Spleen (tissue), 11 donors: ENCODE measurements at regions not wholly inside any gene's neighbourhood (a gene's known extent, or its start where the extent isn't known, plus 50 kb on each side); places are given as distances from the start of the nearest gene placed in this dataset.

ENCODE experiments used
- DNase-seq: peaks from one replicate; pipeline ENCODE4 v3.0.0-alpha.2; 2020
- H3K27ac ChIP-seq, 8 donors: fragments of 200-600 bp; sonication (generic) in 7 of 8; 1 replicate in 4 of 8; 2 replicates in 4 of 8; pipeline versions ENCODE4 v1.5.0 to v1.8.0; 2016 to 2021; ENCODE audit warnings: inconsistent platforms in 4 of 8, mild to moderate bottlenecking in 4 of 8, moderate library complexity in 1 of 8
- H3K27me3 ChIP-seq, 7 donors: fragments of 200-600 bp; sonication (generic) in 6 of 7; replicated peaks in 1 of 7; 1 replicate in 4 of 7; 2 replicates in 3 of 7; pipeline versions ENCODE4 v1.5.0 to v1.8.0; 2016 to 2021; ENCODE audit warnings: inconsistent platforms in 3 of 7, mild to moderate bottlenecking in 1 of 7
- H3K36me3 ChIP-seq, 6 donors: fragments of 200-600 bp; sonication (generic) in 5 of 6; 1 replicate in 4 of 6; 2 replicates in 2 of 6; pipeline versions ENCODE4 v1.5.0 to v1.8.0; 2016 to 2021; ENCODE audit warnings: inconsistent platforms in 2 of 6
- H3K4me1 ChIP-seq, 6 donors: fragments of 200-600 bp; sonication (generic) in 5 of 6; 1 replicate in 3 of 6; 2 replicates in 3 of 6; pipeline versions ENCODE4 v1.5.0 to v1.8.0; 2016 to 2021; ENCODE audit warnings: inconsistent platforms in 3 of 6
- H3K4me3 ChIP-seq, 8 donors: fragments of 200-600 bp; sonication (generic) in 7 of 8; 1 replicate in 4 of 8; 2 replicates in 4 of 8; pipeline versions ENCODE4 v1.5.0 to v1.8.0; 2016 to 2021; ENCODE audit warnings: inconsistent platforms in 4 of 8, mild to moderate bottlenecking in 4 of 8, moderate library complexity in 2 of 8
- H3K9me3 ChIP-seq, 8 donors: fragments of 200-600 bp; sonication (generic) in 7 of 8; 1 replicate in 4 of 8; 2 replicates in 4 of 8; pipeline versions ENCODE4 v1.5.0 to v1.8.0; 2016 to 2021; ENCODE audit warnings: inconsistent platforms in 4 of 8
- POLR2A ChIP-seq, 3 donors: fragments of 450-650 bp; IDR thresholded peaks; one replicate each; pipeline ENCODE4 v1.5.1; 2017; ENCODE audit warnings: antibody characterized with exemption in 3 of 3, mild to moderate bottlenecking in 1 of 3
- POLR2AphosphoS5 ChIP-seq, 3 donors: sonication (generic); formaldehyde crosslinking; IDR thresholded peaks; one replicate each; pipeline ENCODE4 v1.5.1; 2017; ENCODE audit warnings: antibody characterized with exemption in 3 of 3
- WGBS, 5 donors: extraction: QIAGEN DNeasy Blood & Tissue Kit in 3 of 5; methylation state at CpG; one replicate each; pipeline versions ENCODE4 v1.1.5 to v1.1.7; 2013 to 2018; 5-methylcytosine and 5-hydroxymethylcytosine counted together
- intact Hi-C: fragments of 100-400 bp; cut with DNase I; formaldehyde crosslinking; loops from one replicate; pipeline ENCODE4 v1.15.0; 2023; ENCODE audit warnings: low total_unique reads
- TF ChIP-seq, protein P1 (sequence below), 11 experiments: fragments of 200-600 bp in 7 of 11; fragments of 450-650 bp in 4 of 11; sonication (generic) in 4 of 11; IDR thresholded peaks in 8 of 11; conservative IDR thresholded peaks in 3 of 11; 1 replicate in 7 of 11; 2 replicates in 4 of 11; pipeline versions ENCODE4 v1.4.0 to v1.8.0; 2016 to 2021; ENCODE audit warnings: antibody characterized with exemption in 11 of 11, inconsistent platforms in 4 of 11, mild to moderate bottlenecking in 1 of 11
- donor health status: healthy with polysubstance abuse.
- donor health status: DM: no; HTN: no; CAD: no; lungs with moderate emphysema.
- donor health status: DM: no; HTN: no; CAD: no.
- donor health status: Bipolar disorder and iron deficiency.
- donor health status: healthy.
- donor health status: DM: no; HTN: no; CAD: no.
- donor health status: DM: yes; HTN: yes; CAD: no.

DNA sequence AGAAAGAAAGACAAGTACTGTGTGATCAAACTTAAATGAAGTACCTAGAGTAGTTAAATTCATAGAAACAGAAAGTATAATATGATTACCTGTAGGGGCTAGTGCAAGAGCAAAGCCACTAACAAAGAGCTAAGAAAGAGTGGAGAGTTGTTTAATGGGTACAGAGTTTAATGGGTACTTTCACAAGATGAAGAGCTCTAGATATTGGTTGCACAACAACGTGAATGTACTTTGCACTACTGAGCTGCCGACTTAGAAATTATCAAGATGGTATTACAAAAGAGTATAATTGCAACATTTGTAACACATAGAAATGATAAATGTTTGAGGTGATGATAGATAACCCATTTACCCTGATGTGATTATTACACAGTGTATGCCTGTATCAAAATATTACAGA is 140.3 kb upstream of the GPC6 start:
- DNase-seq = no peak
- intact Hi-C loops = no loop called here
- H3K4me3 ChIP-seq = no peak overlapping the region
- no peaks in the 10 kb centered on the region for H3K27me3 ChIP-seq
- 77 to 94% (median 90%) methylated on average over 2 of the region's 2 CpGs for WGBS, 5 donors
- no peak overlapping the region for H3K27ac ChIP-seq
- H3K9me3 ChIP-seq = peaks cover 0 to 12% (median 0%) of the 10 kb centered on the region in 8 donors
- no peaks in the 10 kb centered on the region for H3K4me1 ChIP-seq
- H3K36me3 ChIP-seq = no peaks in the 10 kb centered on the region
- TF ChIP-seq, protein P1, sequence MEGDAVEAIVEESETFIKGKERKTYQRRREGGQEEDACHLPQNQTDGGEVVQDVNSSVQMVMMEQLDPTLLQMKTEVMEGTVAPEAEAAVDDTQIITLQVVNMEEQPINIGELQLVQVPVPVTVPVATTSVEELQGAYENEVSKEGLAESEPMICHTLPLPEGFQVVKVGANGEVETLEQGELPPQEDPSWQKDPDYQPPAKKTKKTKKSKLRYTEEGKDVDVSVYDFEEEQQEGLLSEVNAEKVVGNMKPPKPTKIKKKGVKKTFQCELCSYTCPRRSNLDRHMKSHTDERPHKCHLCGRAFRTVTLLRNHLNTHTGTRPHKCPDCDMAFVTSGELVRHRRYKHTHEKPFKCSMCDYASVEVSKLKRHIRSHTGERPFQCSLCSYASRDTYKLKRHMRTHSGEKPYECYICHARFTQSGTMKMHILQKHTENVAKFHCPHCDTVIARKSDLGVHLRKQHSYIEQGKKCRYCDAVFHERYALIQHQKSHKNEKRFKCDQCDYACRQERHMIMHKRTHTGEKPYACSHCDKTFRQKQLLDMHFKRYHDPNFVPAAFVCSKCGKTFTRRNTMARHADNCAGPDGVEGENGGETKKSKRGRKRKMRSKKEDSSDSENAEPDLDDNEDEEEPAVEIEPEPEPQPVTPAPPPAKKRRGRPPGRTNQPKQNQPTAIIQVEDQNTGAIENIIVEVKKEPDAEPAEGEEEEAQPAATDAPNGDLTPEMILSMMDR (IDR thresholded peaks at IDR 0.05 in 8 of 11, conservative IDR thresholded peaks at IDR 0.05 in 3 of 11) = no peak
- no peak for TF ChIP-seq POLR2A (IDR thresholded peaks at IDR 0.05)
- no peak for TF ChIP-seq POLR2AphosphoS5 (IDR thresholded peaks at IDR 0.05)

- Histone ChIP-seq H3K27ac (no peak overlapping the region), H3K27me3 (no peaks in the 10 kb centered on the region), H3K36me3 (no peaks in the 10 kb centered on the region), H3K4me1 (no peaks in the 10 kb centered on the region), H3K4me3 (no peak overlapping the region), H3K9me3 (peaks cover 0 to 16% (median 0%) of the 10 kb centered on the region in 8 donors)
- DNase-seq = no peak
- intact Hi-C loops = loop anchor here (10.0 kb wide), 1 partner anchor 154 kb away; no protein-coding TSS in a partner anchor
- WGBS, 5 donors = 87 to 93% (median 90%) methylated on average over 6 of the region's 6 CpGs
- TF ChIP-seq POLR2AphosphoS5 (IDR thresholded peaks at IDR 0.05) (no peak), POLR2A (IDR thresholded peaks at IDR 0.05) (no peak)
- TF ChIP-seq, protein P1 (IDR thresholded peaks at IDR 0.05 in 8 of 11, conservative IDR thresholded peaks at IDR 0.05 in 3 of 11) = no peak
These were observed 127.6 kb upstream of the GPC6 start for GRCh38 chr13:93098972-93099371.

DNA sequence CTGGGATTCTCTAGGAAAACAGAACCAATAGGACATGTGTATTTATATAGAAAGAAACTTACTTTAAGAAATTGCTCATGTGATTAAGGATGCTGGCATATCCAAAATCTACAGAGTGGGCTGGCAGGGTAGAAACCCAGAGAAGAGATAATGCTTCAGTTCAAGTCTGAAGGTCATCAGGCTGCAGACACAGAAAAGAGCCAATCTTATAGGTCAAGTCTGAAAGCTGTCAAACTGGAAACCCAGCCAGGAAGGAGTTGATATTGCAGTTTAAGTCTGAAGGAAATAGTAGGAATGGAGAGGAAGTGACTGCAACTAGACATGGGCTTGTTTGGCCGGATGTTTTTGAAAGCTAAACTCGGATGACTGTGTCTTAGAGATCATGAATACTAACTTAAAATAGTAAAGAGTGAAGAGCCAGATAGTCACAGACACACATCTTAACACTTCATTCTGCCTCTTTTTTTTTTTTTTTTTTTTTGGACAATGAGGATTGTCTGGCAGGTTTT is 125.3 kb upstream of the GPC6 start:
- H3K27me3 ChIP-seq = no peaks in the 10 kb centered on the region
- no peaks in the 10 kb centered on the region for H3K36me3 ChIP-seq
- H3K9me3 ChIP-seq = peaks cover 0 to 6% (median 0%) of the 10 kb centered on the region in 8 donors
- H3K27ac ChIP-seq = no peak overlapping the region
- no peak overlapping the region for H3K4me3 ChIP-seq
- 37 to 49% (median 40%) methylated on average over 2 of the region's 2 CpGs for WGBS, 5 donors
- H3K4me1 ChIP-seq = no peaks in the 10 kb centered on the region
- intact Hi-C loops = no loop called here
- TF ChIP-seq, protein P1 (IDR thresholded peaks at IDR 0.05 in 8 of 11, conservative IDR thresholded peaks at IDR 0.05 in 3 of 11) = no peak
- no peak for TF ChIP-seq POLR2AphosphoS5 (IDR thresholded peaks at IDR 0.05)
- TF ChIP-seq POLR2A (IDR thresholded peaks at IDR 0.05) = no peak
- DNase-seq = no peak

- 64 to 74% (median 66%) methylated on average over 6 of the region's 6 CpGs for WGBS, 5 donors
- H3K4me1 ChIP-seq = no peaks in the 10 kb centered on the region
- H3K36me3 ChIP-seq = no peaks in the 10 kb centered on the region
- DNase-seq = no peak
- no peak overlapping the region for H3K4me3 ChIP-seq
- H3K9me3 ChIP-seq = peaks cover 0 to 6% (median 0%) of the 10 kb centered on the region in 8 donors
- no peaks in the 10 kb centered on the region for H3K27me3 ChIP-seq
- no peak overlapping the region for H3K27ac ChIP-seq
- intact Hi-C loops = no loop called here
- TF ChIP-seq, protein P1 (IDR thresholded peaks at IDR 0.05 in 8 of 11, conservative IDR thresholded peaks at IDR 0.05 in 3 of 11) = no peak
- TF ChIP-seq POLR2AphosphoS5 (IDR thresholded peaks at IDR 0.05) (no peak), POLR2A (IDR thresholded peaks at IDR 0.05) (no peak)
These were observed 122.3 kb upstream of the GPC6 start for GRCh38 chr13:93104270-93104669.
